KBM-7 (cell line): ENCODE measurements at regions not wholly inside any gene's neighbourhood (a gene's known extent, or its start where the extent isn't known, plus 50 kb on each side); places are given as distances from the start of the nearest gene placed in this dataset.
A peak's percentile ranks its signal among the peaks of the same experiment; 100 is the strongest.

Experiments used
- DNase-seq: peaks from one replicate; pipeline ENCODE4 v3.0.0-alpha.2; 2015
- in situ Hi-C: fragments of 300-500 bp; cut with MboI; formaldehyde crosslinking; loops from 2 replicates; pipeline ENCODE4 v1.14.3; 2020; ENCODE audit warnings: low sequenced_read_pairs, low pct_unique_long_range_greater_than_20kb, mixed read lengths

DNA sequence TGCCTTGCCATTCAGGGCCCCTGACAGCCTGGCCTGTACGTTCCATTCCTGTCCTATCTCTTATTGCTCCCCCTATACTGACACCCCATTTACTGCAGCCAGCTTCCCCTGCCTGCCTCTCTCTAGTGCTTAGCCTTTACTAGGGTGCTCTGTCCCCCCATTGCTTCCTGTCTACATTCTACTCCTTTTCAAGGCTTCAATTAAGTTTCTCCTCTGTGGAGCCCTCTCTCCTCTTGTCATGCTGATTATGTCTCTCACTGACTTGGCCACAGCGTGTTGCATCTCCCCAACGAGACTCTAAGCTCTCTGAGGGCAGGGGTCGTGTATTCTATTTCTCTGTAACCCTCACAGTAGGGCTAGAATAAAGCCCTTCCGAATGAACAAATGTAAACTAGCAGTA, 185.2 kb downstream of the RPLP1 start:
- DNase-seq, result no peak
- in situ Hi-C loops, result no loop called here

DNA sequence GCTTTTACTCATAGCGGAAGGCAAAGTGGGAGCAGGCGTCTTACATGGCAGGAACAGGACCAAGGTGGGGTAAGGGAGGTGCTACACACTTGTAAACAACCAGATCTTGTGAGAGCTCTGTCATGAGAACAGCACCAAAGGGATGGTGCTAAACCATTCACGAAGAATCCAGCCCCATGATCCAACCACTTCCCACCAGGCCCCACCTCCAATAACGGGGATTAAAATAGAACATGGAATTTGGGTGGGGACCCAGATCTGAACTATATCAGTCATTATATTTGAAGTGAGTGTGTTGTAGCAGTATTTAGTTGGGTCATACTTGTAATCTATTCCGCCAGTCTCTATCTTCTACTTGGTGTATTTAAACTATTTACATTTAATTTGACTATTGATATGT, 190.9 kb downstream of the RPLP1 start:
- no peak for DNase-seq
- in situ Hi-C loops, result no loop called here

DNA sequence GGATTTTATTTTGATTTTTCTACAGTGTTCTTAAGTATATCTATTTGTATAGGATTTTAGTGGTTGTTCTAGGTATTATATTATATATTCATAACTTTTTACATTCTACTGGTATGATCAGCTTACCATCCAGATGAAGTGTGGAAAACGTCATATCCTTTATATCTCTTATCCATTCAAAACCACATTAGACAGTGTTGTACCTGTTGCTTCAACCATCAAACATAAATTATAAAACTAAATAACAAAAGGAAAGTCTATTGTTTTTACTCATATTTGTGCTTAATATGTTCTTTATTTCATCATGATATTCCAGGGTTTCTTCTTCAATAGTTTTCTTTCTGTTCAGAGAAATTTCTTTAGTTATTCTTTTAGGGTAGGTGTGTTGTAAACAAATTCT, 191.4 kb downstream of the RPLP1 start:
- in situ Hi-C loops, result no loop called here
- DNase-seq, result no peak

DNA sequence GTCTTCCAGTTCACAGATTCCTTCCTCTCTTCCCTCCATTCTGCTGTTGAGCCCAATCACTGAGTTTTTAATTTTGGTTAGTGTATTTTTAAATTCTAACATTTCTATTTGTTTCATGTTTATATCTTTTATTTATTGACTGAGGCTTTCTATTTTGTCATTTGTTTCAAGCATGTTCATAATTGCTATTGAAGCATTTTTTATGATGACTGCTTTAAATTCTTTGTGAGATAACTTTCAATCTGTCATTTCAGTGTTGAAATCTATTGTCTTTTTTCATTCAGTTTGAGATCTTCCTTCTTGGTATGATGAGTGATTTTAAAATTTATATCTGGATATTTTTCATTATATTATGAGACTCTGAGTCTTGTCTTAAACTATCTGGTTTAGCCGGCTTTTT, 192.3 kb downstream of the RPLP1 start:
- DNase-seq, result no peak
- in situ Hi-C loops, result no loop called here

DNA sequence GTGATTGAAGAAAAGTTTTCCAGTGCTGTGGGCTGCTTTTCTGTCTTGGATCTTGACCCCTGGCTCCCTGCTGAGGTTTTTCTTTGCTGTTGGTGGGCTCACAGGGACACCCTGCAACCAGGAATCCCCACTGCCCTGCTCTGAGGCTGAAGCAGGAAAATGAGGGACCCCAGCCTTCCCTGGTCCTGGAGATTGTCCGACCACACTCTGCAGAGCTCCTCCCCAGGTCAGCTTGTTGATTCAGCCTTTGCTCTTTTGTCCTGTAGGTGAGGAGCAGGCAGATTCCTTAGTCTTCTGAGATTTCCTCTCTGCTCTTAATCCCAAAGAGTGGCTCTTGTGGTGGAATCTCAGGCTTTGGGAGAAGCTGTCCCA, 194.5 kb downstream of the RPLP1 start:
- DNase-seq, result no peak
- in situ Hi-C loops, result no loop called here

DNA sequence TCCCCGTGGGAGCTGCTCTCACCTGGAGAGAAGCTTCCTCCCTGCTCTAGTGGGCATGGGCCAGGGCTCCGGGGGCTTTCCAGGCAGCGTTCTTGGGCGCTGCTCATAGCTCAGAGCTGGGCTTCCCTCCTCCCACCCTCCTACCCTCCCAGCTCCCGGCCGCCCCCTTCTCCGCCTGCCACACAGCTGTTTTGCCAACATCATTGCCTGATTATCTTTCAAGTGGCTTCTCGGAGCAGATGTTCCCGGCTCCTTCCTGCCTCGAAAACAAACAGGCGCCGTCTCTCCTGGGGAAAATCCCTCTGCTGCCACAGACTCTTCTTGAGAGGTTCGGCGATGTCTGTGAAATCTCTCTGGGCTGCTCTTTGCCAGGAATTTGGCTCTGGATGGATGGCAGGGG, 195.6 kb downstream of the RPLP1 start:
- DNase-seq, result no peak
- in situ Hi-C loops, result no loop called here

DNA sequence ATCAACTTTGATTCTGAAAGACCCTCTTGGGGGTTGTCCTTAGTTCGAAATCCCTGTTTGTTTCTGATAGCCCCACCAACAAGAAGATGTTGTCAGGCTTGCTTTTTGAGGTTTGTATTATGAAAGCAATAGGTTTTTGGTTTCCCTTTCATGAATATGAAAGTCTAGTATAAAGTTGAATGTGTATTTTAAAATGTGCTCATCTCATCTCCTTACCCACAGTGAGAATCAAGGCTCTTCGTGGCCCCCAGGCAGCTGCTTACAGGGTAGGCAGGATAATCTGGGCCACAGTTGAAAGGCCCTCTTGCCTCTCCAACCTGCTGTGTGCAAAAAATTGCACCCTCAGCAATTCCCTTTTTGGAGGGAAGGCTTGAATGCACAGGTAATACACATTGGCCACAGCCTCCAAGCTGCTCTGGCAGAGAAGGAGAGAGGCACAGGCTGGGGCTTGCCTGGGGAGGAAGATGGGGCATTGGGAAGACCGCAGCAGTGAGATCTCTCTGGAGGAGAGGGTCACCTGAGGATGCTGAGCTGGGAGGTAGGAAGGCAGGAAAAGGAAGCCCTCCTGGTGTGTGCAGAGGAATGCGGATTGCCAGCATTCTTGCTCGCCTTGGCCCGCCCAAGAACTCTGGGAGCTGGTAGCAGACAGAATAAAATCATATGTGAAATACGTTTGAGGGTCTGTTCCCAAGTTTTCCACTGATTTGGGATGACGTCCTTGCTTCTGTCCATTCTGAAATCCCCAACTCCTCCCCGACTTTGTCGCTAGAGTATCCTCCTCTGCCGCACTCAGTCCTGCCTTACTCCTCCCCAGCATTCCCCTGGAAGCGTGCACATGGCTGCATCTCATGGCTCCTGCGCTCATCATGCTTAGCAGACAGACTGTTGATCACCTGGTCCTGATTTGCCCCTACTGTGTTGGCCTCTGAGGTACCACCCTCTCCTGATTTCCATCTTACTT, 196.4 kb downstream of the RPLP1 start:
- DNase-seq, result no peak
- in situ Hi-C loops, result no loop called here

DNA sequence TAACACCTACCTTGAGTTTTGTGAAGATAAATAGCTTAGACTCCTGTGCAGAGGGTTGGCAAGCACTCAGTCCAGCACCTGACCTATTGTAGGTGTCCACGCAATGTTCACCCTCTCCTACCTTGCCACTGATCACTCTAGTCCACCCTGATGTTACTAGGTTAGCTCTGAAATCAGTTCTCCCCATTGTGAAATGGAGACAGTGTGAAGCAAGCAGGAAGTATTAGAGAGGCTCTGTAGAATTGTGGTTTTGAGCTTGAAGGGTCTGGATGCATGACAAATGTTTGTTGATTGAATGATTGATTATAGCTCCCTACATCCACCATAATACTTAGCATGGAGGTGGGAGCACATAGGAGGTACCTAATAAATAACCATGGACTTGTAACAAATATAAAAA, 199.7 kb downstream of the RPLP1 start:
- no peak for DNase-seq
- in situ Hi-C loops, result no loop called here

DNA sequence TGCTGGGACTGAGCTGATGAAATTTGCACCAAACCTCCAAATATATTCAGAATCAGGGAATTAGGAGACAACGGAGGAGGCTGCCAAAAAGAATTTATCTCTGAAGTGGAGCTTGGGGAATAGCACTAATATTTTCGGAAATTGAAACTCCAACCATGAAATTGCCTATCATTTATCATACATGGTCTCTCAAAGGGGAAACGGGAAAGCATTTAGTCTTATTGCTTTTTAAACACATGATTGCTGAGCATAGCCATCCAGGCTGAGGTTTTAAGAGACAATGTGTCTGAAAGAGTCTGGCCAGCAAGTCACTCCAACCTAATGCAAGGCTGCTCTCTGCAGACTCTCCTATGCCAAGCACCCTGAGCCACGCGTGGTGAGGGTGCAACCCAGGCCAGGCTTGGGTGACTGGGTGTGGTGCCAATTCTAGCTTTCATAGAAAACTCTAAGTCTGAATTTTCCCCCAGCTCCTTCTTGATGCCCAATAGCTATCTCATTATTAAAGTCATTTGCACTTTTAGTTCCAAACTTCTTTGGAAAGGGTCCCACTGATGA, 200.2 kb downstream of the RPLP1 start:
- no peak for DNase-seq
- in situ Hi-C loops, result no loop called here

DNA sequence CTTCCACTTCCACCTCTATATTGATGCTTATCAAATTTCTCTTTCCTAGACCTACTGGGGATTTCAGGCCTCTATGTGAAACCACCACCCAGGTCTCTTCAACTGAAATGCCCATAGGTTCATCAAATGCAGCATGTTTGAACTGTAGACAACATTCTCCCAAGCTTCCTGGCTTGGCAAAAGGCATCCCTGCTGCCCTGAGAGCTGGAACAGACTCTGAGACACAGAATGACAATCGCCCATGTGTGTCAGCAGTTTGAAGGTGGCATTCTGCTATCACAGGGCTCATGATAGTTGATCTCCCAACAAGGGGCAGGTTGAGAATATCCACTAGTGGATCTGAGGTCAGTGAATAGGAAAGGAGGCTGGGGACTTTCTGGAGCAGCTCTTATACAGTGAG, 200.7 kb downstream of the RPLP1 start:
- no peak for DNase-seq
- in situ Hi-C loops, result no loop called here

DNA sequence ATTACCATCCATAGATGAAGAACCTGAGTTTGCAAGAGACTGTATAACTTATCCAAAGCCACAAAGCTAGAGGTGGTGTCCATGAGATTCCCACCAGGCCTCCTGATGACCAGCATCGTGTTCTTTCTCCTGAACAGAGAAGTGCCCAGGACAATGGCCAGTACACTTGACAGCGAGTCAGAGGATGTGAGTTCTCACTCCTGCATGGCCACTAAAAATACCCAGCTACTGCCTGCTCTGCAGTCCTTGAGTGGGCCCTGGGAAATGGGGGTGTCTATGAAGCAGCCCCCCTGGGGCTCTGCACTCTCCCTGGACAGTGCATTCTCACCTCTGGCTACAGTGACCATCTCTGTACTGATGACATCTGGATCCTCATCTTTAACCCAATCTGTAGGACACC, 201.2 kb downstream of the RPLP1 start:
- DNase-seq, result no peak
- in situ Hi-C loops, result no loop called here

DNA sequence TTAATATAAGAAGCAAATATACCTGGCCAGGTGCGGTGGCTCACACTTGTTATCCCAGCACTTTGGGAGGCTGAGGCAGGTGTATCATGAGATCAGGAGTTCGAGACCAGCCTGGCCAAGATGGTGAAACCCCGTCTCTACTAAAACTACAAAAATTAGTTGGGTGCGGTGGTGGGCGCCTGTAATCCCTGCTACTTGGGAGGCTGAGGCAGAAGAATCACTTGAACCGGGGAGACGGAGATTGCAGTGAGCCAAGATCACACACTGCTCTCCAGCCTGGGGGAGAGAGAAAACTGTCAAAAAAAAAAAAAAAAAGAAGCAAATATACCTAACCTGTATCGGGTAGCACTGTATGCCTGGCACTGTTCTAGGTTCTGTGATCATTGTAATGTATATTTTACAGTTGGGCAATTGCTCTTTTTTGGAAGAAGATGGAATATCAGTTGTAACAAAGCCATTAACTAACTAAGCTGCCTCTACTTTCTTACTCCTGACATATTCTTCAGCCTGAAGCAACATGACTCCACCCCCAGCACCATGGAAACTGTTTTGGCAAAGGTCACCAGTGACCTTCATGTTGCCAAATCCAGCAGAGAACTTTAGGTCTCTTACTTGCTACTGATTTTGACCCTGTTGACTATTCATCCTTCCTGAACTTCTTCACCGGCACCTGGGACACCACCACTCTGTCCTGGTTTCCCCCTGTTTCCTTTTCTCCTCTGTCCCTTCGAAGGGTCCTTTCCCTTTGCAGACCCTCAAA, 203.8 kb downstream of the RPLP1 start:
- in situ Hi-C loops, result no loop called here

DNA sequence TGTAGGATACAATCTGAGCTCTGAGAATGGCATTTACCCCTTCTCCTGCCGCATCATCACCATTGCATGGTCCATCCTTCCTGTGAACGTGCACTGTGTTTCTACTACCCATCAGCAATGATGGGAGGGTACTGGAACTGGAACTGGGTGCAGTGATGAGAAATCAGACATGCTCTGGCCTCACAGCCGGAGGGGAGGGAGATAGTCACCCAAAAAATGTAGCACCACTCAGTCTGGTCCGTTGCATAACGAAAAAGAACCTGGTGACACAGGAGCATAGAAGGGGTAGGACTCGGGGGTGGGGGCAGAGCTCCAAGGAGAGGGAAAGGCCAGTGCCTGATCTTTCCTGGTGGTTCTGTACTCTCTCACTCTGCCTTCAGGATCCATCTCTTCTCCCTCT, 205.0 kb downstream of the RPLP1 start:
- in situ Hi-C loops, result no loop called here
- no peak for DNase-seq

More for the DNA sequence above, 203.8 kb downstream of the RPLP1 start:
- DNase-seq, result no peak

DNA sequence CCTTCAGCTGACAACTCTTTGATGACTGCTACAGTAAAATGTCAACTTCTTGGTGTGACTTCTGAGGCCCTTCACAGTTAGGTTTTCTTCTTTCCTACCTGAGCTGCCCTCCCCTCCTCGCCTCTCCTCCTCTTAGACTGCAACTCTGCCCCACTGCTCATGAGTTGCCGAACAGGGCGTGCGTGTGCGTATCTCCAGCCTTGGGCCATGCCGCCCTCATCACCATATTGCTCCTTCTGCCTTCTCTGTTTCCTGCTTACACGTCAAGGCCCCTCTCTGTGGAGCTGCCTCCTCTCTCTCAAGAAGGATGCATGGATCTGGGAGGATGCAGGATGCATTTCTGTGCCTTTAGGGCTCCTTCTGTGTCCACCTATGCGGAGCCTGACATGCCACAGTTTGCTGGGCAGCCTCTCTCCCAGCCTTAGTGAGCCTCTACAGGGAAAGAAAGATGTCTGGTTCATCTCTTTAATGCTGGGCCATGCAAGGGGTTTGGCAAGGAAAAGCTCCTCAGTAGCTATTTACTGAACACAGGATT, 205.9 kb downstream of the RPLP1 start:
- no peak for DNase-seq
- in situ Hi-C loops, result no loop called here

DNA sequence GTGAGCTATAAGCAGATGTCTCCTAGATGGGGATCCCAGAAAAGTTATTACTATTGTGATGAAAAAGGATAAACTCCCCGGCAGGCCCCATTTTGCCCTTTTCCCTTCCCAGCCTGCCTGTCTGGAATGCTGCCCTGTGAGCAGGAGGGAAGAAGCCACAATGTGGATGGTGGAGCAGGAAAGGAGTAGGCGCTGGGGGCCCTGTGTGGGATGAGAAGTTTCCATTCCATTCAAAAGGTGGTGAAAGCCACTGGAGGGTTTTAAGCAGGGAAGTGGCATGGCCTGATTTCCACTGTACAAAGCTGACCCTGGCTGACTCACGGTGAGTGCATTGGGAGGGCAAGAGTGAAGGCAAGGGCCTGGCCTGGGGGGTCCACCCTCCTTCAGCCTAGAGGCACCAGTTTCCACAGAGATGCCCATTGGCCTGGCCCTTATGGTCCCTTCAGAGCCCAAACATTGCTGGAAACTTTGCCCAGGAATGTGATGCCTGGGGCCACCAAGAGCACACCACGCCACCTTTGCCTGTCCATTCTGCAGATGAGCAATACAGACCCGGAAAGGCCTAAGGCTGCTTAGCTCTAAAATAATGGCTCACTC, 206.9 kb downstream of the RPLP1 start:
- in situ Hi-C loops, result no loop called here
- DNase-seq, result no peak

DNA sequence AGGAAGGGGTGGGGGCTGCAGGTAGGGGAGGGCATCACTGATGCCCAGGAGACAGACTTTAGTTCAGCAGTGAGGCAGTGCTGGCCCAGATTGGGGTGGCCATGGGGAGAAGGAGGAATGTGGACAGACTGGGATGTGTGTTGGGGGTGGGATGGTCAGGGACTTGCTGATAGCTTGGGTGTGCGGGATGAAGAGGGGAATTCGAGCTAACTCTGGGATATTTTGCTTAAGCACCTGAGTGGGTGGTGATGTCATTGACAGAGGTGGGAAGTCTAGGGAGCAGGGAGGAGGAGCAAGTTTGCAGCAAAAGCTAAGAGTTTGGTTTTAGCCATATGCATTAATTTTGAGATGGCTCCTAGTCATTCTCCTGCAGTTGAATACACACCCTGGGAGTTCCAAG, 207.5 kb downstream of the RPLP1 start:
- DNase-seq, result no peak
- in situ Hi-C loops, result no loop called here

DNA sequence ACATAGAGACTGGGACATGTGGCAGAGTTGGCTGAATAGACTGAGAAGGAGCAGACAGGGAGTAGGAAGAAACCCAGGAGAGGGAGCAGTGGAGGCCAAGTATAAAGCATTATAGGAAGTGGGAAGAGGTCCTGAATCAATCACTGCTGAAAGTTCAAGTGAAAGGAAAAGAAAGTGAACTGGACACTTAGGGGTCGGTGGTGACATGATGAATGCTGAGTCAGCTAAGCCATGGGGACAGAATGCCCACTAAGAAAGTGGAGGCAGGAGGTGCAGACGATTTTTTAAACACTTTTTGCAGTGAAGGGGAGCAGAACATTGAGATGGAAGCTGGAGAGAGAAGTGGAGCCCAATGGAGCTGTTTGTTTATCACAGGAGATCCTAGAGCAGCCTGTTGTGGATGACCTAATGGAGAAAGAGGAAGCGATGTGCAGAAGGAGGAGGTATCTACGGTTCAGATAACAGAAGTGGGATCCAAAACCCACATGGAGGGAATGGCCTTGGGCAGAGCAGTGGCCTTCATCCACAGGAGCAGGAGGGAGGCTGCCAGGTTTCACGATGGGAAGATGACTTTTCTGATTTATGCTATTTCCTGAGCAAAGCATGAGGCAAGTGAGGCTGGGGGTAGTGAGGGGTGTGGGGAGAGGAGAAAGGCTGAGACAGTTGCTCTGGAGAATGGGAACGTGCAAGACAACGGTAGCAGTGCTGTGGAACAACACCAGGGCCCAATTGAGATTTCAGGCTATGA, 208.2 kb downstream of the RPLP1 start:
- in situ Hi-C loops, result no loop called here
- DNase-seq, result peak; percentile 40

DNA sequence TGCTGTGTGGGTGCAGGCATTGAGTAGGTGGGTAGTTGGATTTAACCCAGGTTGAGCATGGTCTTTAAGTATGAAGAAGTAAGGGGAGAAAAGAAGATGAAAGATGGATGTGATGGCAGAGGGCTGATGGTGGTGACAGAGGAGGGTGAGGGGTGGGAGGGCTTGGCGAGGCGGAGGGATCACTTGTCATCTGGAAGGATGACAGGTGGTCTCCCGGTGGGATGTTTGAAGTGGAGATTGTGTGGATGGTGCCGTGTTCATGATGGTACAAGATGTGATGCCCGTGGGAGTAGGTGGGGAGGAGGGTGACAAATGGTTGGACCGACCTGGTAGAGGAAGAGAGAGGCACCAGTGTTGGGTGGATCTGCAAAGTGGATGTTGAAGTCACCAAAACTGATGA, 208.8 kb downstream of the RPLP1 start:
- in situ Hi-C loops, result no loop called here
- DNase-seq, result no peak
